Transverse colon (tissue), 4 donors: ENCODE measurements at regions not wholly inside any gene's neighbourhood (a gene's known extent, or its start where the extent isn't known, plus 50 kb on each side); places are given as distances from the start of the nearest gene placed in this dataset.

Experiments
- DNase-seq: peaks from one replicate; pipeline ENCODE4 v3.0.0-alpha.2; 2019
- H3K27ac ChIP-seq, 4 donors: fragments of 200-600 bp; sonication (generic); 2 replicates each; pipeline ENCODE4 v1.5.1; 2016 to 2018; ENCODE audit warnings: inconsistent platforms in 4 of 4
- H3K27me3 ChIP-seq: fragments of 200-600 bp; sonication (generic); 2 replicates; pipeline ENCODE4 v1.5.1; 2017; ENCODE audit warnings: inconsistent platforms
- H3K36me3 ChIP-seq, 4 donors: fragments of 200-600 bp; sonication (generic); 2 replicates each; pipeline ENCODE4 v1.5.1; 2017 to 2019; ENCODE audit warnings: inconsistent platforms in 4 of 4
- H3K4me1 ChIP-seq, 4 donors: fragments of 200-600 bp; sonication (generic); 2 replicates each; pipeline ENCODE4 v1.5.1; 2017 to 2020; ENCODE audit warnings: inconsistent platforms in 4 of 4
- H3K4me3 ChIP-seq, 4 donors: fragments of 200-600 bp; sonication (generic); 1 replicate in 1 of 4; 2 replicates in 3 of 4; pipeline versions ENCODE4 v1.5.1 to v1.6.1; 2017 to 2019; ENCODE audit warnings: inconsistent platforms in 4 of 4
- H3K9me3 ChIP-seq, 2 donors: fragments of 200-600 bp; sonication (generic); 2 replicates each; pipeline ENCODE4 v1.5.1; 2017 to 2019; ENCODE audit warnings: inconsistent platforms in 2 of 2
- CTCF ChIP-seq, 5 experiments: fragments of 200-600 bp in 3 of 5; fragments of 450-650 bp in 2 of 5; sonication (generic) in 3 of 5; IDR thresholded peaks; 1 replicate in 2 of 5; 2 replicates in 3 of 5; pipeline ENCODE4 v1.5.1; 2016 to 2017; ENCODE audit warnings: antibody characterized with exemption in 5 of 5, inconsistent platforms in 3 of 5, mild to moderate bottlenecking in 2 of 5, moderate library complexity in 1 of 5
- EP300 ChIP-seq: sonication (generic); formaldehyde crosslinking; IDR thresholded peaks from one replicate; pipeline ENCODE4 v1.6.1; 2017; ENCODE audit warnings: antibody characterized with exemption, low read depth
- POLR2A ChIP-seq: fragments of 450-650 bp; IDR thresholded peaks from one replicate; pipeline ENCODE4 v1.6.1; 2016; ENCODE audit warnings: antibody characterized with exemption, mild to moderate bottlenecking, moderate library complexity
- POLR2AphosphoS5 ChIP-seq, 3 donors: sonication (generic); formaldehyde crosslinking; IDR thresholded peaks; one replicate each; pipeline ENCODE4 v1.6.1; 2016; ENCODE audit warnings: antibody characterized with exemption in 3 of 3
- WGBS, 2 donors: methylation state at CpG; one replicate each; pipeline ENCODE4 v1.1.5; 2018; ENCODE audit warnings: low coverage in 1 of 2; 5-methylcytosine and 5-hydroxymethylcytosine counted together
- in situ Hi-C, 4 donors: fragments of 200-750 bp; cut with MboI; loops; one replicate each; pipeline versions ENCODE4 v1.15.0 to v1.15.1; 2017; ENCODE audit warnings: low sequenced_read_pairs in 3 of 4, low pct_ligation_motif_present in 1 of 4, low pct_unique_long_range_greater_than_20kb in 1 of 4
- intact Hi-C: fragments of 100-400 bp; cut with DNase I; formaldehyde crosslinking; loops from one replicate; pipeline ENCODE4 v1.15.1; 2023; ENCODE audit warnings: low total_unique reads

- in situ Hi-C loops, result no loop called here
- Histone ChIP-seq H3K4me3 (no peak overlapping the region), H3K4me1 (no peaks in the 10 kb centered on the region), H3K27ac (no peak overlapping the region), H3K36me3 (no peaks in the 10 kb centered on the region), H3K9me3 (no peaks in the 10 kb centered on the region), H3K27me3 (no peaks in the 10 kb centered on the region)
- intact Hi-C loops, result no loop called here
- TF ChIP-seq EP300, result no peak
- no peak for TF ChIP-seq POLR2A
- no peak for TF ChIP-seq CTCF (IDR thresholded peaks at IDR 0.05)
- no peak for TF ChIP-seq POLR2AphosphoS5 (IDR thresholded peaks at IDR 0.05)
- DNase-seq, result no peak
- WGBS, 2 donors, result 69 to 73% methylated on average over 3 of the region's 3 CpGs
Measured at GRCh38 chr1:60265560-60266535, 192.3 kb upstream of the C1orf87 start.

DNA sequence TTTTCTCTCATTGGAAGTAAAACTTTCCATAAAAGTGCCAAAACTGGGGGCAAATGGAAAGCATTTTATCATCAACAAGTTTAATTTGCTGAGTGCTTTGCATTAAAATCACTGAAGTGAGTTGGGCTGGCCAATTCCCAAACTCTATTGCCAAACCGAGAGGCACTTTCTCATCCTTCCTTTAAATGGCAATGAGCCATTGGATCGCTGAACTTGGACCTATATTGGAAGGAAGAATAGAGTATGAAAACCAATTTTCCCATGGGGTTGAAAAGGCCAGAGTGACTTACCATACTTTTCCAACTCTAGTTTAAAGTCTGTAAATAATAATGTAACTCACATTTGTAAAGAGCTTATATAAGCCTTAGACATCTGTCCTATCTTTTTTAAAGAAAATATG is 189.1 kb upstream of the C1orf87 start:
- no peaks in the 10 kb centered on the region for H3K9me3 ChIP-seq
- H3K4me1 ChIP-seq, result no peaks in the 10 kb centered on the region
- WGBS, 2 donors, result 67 to 78% methylated on average over 1 to 2 of the region's 2 CpGs
- H3K27me3 ChIP-seq, result no peaks in the 10 kb centered on the region
- H3K36me3 ChIP-seq, result no peaks in the 10 kb centered on the region
- in situ Hi-C loops, result no loop called here
- TF ChIP-seq POLR2AphosphoS5 (IDR thresholded peaks at IDR 0.05) (no peak), POLR2A (no peak), EP300 (no peak), CTCF (IDR thresholded peaks at IDR 0.05) (no peak)
- intact Hi-C loops, result loop anchor here (5.0 kb wide), 1 partner anchor 1650 kb away; no protein-coding TSS in a partner anchor
- no peak overlapping the region for H3K27ac ChIP-seq
- H3K4me3 ChIP-seq, result no peak overlapping the region
- DNase-seq, result no peak

DNA sequence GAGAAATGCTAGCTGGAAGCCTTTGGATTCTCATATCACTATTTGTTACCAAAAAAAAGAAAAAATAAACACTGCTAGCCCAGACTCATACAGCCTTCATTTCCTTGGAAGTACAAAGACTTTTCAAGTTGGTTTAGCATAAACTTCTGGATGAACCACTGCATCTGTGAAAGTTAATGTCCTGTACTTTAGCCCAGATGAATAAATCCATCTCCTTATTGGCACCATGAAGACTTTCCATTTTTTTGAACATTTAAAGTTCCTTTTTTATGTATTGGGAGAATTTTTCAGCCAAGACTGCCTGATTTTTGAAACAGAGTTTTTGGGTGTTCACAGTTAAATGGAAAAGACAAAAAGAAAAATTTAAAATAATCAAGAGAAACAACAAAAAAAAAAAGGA is 184.0 kb upstream of the C1orf87 start:
- no peaks in the 10 kb centered on the region for H3K27me3 ChIP-seq
- no peaks in the 10 kb centered on the region for H3K4me1 ChIP-seq
- intact Hi-C loops, result no loop called here
- in situ Hi-C loops, result no loop called here
- no peak overlapping the region for H3K27ac ChIP-seq
- H3K36me3 ChIP-seq, result no peaks in the 10 kb centered on the region
- H3K4me3 ChIP-seq, result no peak overlapping the region
- TF ChIP-seq POLR2AphosphoS5 (IDR thresholded peaks at IDR 0.05), result no peak
- no peak for TF ChIP-seq EP300
- TF ChIP-seq CTCF (IDR thresholded peaks at IDR 0.05), result no peak
- TF ChIP-seq POLR2A, result no peak
- H3K9me3 ChIP-seq, result no peaks in the 10 kb centered on the region
- no peak for DNase-seq

GRCh38 chr1:60255565-60255964 is 182.0 kb upstream of the C1orf87 start:
- Histone ChIP-seq H3K4me1 (no peaks in the 10 kb centered on the region), H3K4me3 (no peak overlapping the region), H3K9me3 (no peaks in the 10 kb centered on the region), H3K27ac (no peak overlapping the region), H3K36me3 (no peaks in the 10 kb centered on the region), H3K27me3 (no peaks in the 10 kb centered on the region)
- no peak for TF ChIP-seq CTCF (IDR thresholded peaks at IDR 0.05)
- no peak for TF ChIP-seq POLR2A
- TF ChIP-seq EP300, result no peak
- no peak for TF ChIP-seq POLR2AphosphoS5 (IDR thresholded peaks at IDR 0.05)
- in situ Hi-C loops (no loop called here), intact Hi-C loops (no loop called here)
- DNase-seq, result no peak
- WGBS, 2 donors, result 85 to 89% methylated on average over 1 of the region's 1 CpG
